WTC11 (cell line): ENCODE measurements at regions not wholly inside any gene's neighbourhood (a gene's known extent, or its start where the extent isn't known, plus 50 kb on each side); places are given as distances from the start of the nearest gene placed in this dataset.

Experiments used
- CDX4 ChIP-seq: fragments of 250-450 bp; sonication (Bioruptor Pico); IDR thresholded peaks from 2 replicates; pipeline ENCODE4 v1.9.0; 2021; ENCODE audit warnings: moderate library complexity, mild to moderate bottlenecking, inconsistent platforms, borderline replicate concordance
- CTCF ChIP-seq: fragments of 200-600 bp; IDR thresholded peaks from 2 replicates; pipeline ENCODE4 v1.8.0; 2022; ENCODE audit warnings: antibody characterized with exemption
- E2F5 ChIP-seq: sonication (generic); formaldehyde crosslinking; IDR thresholded peaks from 2 replicates; pipeline ENCODE4 v1.8.1; 2022; ENCODE audit warnings: mild to moderate bottlenecking, moderate library complexity, missing genetic modification reagents
- HMGXB4 ChIP-seq: sonication (generic); formaldehyde crosslinking; IDR thresholded peaks from 2 replicates; pipeline ENCODE4 v1.8.1; 2023; ENCODE audit warnings: mild to moderate bottlenecking, moderate library complexity, missing genetic modification reagents
- NFYB ChIP-seq: sonication (generic); formaldehyde crosslinking; conservative IDR thresholded peaks from 2 replicates; pipeline ENCODE4 v1.8.0; 2022; ENCODE audit warnings: low read depth, missing genetic modification reagents
- NR2C2 ChIP-seq: sonication (generic); formaldehyde crosslinking; IDR thresholded peaks from 2 replicates; pipeline ENCODE4 v1.8.0; 2022; ENCODE audit warnings: mild to moderate bottlenecking, missing genetic modification reagents
- ZBTB21 ChIP-seq: sonication (generic); formaldehyde crosslinking; IDR thresholded peaks from 2 replicates; pipeline ENCODE4 v1.8.1; 2023; ENCODE audit warnings: mild to moderate bottlenecking, missing genetic modification reagents, borderline replicate concordance
- ZBTB43 ChIP-seq: sonication (generic); formaldehyde crosslinking; IDR thresholded peaks from 2 replicates; pipeline ENCODE4 v1.8.1; 2023; ENCODE audit warnings: mild to moderate bottlenecking, missing genetic modification reagents
- ZNF232 ChIP-seq: sonication (generic); formaldehyde crosslinking; IDR thresholded peaks from 2 replicates; pipeline ENCODE4 v1.8.0; 2022; ENCODE audit warnings: mild to moderate bottlenecking, missing genetic modification reagents
- ZSCAN18 ChIP-seq: fragments of 250-450 bp; sonication (Bioruptor Pico); IDR thresholded peaks from 2 replicates; pipeline ENCODE4 v2.1.2; 2022; ENCODE audit warnings: mild to moderate bottlenecking, moderate library complexity

GRCh38 chr2:144084114-144084661 lies 435.7 kb downstream of the ZEB2 start:
- TF ChIP-seq NR2C2 (CRISPR knock-in tag) (no peak), HMGXB4 (no peak), CTCF (no peak), E2F5 (CRISPR knock-in tag) (no peak), ZNF232 (CRISPR knock-in tag) (no peak), ZBTB21 (CRISPR knock-in tag) (no peak), ZSCAN18 (CRISPR knock-in tag) (no peak), CDX4 (CRISPR knock-in tag) (no peak), ZBTB43 (CRISPR knock-in tag) (no peak), NFYB (CRISPR knock-in tag) (no peak)
